HG02798 (cell line): ENCODE measurements at regions not wholly inside any gene's neighbourhood (a gene's known extent, or its start where the extent isn't known, plus 50 kb on each side); places are given as distances from the start of the nearest gene placed in this dataset.

Source experiments
- ATAC-seq: cut with Tn5 transposase; IDR thresholded peaks from one replicate; pipeline ENCODE4 v1.9.1; 2021; ENCODE audit warnings: mild to moderate bottlenecking; ENCODE audit not compliant: unreplicated experiment, poor library complexity

DNA sequence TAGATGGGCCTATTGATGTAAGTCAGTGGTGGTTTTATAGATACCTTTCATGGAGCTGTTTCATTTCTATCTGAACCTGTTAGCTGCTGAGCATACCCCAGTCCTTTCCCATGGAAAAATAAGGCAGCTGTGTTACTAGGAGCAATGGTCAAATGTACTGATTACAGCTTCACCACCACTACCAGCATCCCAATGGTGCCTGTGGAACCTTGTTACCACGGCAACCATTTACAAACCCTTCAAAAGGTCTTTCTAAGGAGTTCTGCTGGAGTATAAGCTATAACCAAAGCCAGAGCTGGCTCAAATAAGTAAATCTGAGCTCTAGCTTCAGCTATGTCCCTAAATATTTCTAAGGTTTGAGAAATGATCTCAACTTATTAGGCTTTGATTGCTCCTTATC is 133.4 kb upstream of the ACP3 start:
- ATAC-seq: no peak

DNA sequence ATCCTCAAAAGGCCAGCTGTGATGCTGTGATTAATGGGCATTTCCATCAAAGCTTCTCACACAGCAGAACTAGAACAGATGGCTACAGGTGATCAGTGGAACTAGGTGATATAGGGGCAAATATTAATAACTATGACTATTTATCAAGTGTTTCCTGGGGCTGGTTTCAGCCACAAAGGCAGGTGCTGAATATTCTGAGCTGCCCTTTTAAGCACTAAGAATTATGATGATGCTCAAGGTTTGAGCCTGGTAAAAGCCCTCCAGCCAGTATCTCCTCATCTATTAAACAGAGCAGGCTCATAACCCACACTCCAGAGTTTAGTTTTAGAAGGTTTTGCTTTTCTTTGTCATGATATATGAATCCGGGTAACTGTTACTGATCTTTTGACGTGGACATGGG is 129.5 kb upstream of the ACP3 start:
- ATAC-seq: no peak

DNA sequence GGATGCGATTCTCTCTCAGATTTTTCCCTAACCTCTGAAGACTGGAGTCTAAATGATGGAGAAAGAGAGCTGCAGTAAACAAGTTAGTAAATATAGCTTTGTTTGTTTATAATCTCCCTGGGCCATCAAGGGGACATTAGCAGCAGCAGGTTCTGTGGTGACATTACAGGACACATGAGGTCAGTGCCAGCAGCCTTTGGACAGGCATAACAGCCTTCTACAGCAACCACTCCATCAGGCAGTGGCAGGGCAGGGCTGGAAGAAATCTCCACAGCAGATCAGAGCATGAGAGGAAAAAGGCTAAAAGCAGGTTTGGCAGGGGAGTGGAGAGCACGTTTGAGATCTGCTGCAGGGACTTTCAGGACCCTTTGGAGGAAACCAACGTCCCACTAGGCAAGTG is 127.6 kb upstream of the ACP3 start:
- ATAC-seq: no peak

DNA sequence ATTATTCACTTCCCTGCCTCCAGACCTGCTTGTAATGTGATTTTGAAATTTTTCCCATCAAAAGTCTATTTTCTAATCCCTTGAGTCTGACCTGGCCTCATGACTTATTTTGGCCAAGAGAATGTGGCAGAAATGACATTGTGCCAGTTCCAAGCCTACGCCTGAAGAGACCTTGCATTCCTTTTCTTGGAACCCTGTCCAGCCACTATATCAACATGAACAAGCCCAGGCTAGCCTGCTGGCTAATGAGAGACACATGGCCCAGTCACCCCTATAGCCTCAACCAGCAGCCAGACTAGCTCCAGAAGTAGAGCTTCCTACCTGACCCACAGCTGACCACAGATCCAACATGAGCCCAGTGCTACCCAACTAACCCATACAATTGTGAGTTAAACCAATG is 121.1 kb upstream of the ACP3 start:
- ATAC-seq: no peak

DNA sequence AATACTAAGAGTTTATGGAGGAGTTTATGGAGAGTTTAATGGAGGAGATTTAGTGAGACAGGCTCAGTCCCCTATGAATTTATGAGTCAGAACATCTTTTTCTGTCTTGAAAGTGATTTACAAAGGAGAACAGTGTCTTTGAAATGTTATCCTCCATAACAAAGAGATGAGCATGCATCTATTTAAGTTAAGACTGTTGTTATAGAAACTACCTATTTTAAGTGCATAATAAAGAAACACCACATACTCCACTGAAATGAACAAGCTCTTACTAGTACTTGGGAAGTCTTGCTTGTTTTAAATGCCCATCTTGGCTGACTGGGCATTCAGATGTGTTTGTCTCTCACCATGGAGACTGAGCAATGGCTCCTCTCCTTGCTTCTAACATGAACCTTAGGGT is 118.7 kb upstream of the ACP3 start:
- ATAC-seq: no peak

DNA sequence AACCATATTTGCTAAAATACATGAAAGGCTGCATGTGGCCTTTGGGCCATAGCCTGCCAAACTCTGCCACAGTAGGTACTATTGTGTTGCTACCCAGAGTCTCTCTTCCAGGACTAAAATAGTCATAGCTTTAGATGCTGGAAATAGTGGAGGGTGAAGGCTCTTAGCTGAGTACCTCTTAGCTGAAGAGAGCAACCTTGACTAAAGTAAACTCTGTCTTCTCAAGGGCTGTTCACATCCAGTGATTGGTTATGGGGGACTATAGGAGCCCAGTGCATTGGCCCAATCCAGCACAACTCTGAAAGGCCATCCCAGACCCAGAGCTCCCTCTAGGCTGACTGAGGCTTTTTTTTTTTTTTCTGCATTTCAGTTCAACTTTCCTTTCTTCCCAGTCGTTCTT is 117.8 kb upstream of the ACP3 start:
- ATAC-seq: no peak

DNA sequence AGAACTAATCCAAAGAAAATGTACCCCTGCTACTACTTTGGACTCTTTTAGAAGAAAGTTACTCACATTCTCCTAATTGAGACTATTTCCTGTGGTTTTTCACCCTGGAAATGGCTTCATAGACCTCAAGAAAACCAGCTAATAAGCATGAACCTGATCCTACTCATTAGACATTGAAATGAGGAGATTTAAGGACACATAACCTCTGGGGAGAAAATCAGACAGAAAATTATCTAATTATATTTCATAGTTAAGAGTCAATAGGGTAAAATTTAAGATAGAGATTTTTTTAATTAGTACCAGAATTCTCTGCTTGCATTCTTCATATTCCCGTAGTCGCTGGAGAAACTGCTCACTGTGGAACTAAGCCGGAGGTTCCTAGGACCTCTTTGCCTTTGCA is 114.6 kb upstream of the ACP3 start:
- no peak for ATAC-seq

DNA sequence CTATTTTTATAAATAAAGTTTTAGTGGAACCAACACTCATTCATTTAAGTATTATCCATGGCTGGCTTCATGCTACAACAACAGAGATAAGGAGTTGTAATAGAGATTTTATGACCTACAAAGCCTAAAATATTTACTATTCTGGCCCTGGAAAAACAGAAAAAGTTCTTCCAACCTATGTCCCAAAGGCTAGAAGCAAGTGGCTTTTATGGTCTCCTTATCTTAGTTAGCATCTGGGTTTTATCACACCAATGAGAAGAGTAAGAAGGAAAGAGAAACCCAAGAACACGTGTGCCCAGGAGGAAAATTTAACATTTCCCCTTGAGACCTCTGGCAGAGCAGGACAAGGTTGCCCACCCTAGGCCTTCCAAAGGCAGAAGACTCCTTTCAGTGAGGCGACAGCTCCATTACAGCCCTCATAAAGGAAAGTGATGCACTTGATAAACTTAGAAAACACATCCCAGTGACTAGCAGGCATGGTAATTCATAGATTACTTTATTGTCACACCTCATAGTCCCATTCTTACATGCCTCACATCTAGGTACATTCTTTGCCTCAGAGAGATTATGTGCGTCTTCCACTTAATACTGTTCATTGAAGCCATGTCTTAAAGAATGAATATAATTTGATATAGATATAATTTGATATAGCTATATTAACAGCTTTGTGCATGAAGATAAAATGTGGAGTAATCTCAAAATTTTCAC is 113.2 kb upstream of the ACP3 start:
- no peak for ATAC-seq

DNA sequence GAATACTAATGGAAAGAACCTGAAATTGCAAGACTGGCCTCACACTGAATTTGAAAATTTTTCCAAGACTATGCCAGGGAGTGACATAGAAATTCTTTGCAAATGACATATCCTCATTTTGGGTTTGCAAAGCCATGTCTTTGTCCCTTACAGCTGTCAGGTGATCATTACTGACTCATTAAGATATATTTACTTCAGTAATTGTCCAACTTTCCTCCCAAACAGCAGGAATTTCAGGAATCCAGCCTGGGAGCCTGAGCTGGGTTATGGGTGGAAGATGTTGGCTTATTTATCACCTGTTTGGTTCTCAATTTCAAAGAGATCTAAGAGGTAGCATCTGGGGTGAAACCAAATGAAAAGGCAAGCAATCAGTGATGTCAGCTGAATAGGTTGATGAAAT is 111.6 kb upstream of the ACP3 start:
- ATAC-seq: no peak

DNA sequence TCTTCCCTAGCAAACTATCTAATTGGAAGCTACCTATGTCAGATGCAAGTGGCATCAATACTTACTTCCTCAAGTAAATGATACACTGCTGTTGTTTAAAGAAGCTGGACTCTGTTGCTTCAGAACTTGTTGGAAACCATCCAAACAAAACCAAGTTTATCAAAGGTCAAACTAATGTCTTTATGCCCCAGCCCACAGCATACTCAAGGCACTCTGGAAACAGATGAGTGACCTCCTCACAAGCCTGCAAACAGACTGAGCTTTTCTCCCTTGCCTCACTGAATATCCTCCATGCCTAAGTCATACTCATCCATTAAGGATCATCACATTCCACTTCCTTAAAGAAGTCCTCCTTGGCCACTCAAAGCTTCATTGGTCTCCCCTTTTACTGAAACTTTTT is 107.4 kb upstream of the ACP3 start:
- ATAC-seq: no peak

DNA sequence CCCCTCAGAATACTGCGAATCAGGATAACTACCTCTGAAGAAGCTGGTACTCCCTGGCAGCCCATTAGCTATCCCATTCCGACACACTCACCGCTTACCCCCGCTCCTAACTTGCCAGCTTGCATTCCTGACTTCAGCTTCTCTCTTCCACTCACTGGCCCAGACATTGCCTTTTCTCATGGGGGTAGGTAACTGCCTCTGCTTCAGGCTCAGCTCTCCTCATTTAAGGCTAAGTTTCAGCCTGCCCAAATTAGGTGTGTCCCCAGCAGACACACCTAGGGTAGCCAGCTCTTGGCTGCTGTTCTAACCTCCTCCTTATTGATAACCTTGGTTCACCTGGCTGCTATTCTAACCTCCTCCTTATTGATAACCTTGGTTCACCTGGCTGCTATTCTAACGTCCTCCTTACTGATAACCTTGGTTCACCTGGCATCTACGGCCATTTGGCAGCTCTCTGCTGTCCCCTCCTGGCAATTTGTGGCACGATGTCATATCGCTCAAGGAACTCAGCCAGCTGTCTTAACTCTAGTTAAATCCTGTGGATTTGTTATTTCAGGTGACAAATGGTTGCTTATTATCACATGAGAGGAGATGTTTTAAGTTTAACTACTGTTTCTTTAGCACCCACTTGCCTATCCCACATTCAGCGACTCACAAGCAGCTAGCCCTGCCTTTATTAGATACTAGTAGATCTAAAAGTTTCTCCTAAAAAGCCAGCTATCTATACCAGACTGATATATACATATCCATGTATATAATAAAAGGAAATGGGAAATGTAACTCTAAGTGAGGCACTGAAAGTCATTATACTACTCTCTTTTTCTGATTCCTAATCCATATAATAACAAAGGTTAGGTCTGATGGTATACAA is 106.5 kb upstream of the ACP3 start:
- peak; percentile 57 for ATAC-seq

DNA sequence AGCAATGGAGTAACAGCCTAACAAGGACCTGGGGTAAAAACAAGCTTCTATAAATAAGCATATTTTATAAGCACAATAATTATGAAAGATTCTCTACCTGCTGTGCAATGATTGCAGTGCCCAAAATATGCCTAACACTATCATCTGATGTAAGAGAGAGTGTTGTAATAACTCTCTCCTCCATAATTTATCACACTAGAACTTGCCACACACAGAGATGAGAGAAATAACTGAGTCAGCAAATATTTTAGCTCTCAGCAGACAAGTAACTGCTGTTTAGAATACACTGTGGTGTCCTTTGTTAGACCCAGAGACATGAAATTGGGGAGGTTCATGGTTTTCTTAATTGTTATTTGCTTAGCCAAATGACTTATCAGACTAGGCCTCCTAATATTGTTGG is 105.3 kb upstream of the ACP3 start:
- ATAC-seq: no peak

DNA sequence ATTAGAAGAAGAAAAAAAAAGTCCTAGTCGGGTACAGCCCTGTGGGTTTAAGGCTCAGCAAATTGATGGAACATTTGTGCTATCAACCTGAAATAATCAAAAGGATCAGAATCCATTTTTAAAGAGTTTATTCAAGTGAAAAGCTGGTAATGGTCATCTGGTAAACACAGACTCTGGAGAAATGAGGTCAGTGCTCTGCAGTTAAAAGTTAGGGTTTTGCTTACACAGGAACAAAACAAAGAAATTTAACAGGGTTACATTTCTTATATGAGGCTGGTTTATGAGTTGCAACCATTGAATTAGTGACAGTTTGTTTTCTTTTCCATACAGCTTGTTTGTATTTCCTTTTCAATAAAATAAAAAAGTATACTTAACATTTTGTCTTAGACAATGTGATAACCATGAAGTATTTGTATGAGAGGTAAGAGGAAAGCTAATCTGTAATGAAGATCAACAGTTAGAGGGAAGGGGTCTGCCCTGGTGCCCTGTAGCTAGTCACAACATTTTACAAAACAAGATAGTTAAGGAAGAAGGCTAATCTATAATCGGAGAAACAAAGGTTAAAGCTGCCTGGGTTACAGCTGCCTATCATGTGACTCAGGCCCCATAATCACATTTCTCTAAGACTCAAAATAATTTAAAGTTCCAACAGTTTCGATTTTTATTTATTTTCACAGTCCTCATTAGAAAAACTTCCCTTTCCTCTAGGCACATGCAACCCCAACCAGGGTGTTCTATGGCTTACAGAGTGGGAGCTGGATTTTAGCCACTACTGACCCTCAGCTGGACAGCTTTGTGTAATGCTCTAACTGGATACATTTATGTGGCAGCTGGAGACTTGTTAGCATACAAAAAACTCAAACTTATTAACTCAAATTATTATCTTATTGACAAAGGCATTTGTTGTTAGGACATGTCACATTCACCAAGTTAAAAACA is 98.1 kb upstream of the ACP3 start:
- ATAC-seq: no peak

DNA sequence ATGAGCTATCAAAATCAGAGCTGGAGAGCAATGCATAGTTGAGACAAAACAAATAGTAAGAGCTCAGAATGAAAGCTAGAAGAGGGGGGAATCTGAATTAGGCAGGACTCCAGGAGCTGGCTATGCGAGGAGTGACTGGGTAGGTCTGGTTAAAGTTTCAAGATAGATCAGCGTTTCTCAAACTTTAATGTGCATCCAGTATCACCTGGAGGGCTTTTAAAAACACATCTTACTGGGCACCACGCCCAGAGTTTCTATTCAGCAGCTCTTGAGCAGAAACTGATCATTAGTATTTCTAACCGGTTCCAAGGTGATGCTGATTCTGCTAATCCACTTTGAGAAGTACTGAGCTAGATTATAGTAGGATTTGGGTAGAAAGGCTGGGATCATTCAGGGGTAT is 96.2 kb upstream of the ACP3 start:
- ATAC-seq: no peak

DNA sequence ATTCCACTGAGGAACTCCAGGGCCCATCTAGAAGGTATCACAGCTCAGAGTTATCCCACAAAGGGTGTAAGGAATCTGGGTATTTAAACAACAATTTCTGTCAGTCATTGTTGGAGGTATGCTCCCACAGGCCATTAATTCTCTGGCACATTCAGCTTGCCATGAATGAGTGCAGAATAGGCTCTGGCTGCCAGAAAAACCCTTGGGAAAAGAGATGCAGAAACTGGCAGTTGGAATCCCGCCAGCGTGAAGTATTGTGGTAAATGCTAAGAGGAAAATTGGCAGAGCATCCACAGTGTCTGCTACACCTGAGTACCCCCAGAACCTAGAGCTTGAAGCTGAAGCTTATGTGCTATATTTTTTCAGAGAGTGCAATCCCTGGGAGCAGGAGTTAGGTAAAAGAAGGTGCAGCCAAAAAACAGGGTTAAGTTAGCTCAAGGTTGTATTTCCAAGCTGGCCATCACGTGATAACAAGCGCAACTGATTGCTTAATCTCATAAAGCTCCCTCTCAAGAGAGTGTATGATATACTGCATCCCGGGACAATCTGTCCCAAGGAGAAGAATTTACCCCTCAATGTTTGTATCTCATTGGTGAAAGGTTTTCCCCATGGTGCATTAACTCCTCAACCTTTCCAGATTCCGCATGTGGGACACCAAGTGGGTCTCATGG is 94.2 kb upstream of the ACP3 start:
- no peak for ATAC-seq

DNA sequence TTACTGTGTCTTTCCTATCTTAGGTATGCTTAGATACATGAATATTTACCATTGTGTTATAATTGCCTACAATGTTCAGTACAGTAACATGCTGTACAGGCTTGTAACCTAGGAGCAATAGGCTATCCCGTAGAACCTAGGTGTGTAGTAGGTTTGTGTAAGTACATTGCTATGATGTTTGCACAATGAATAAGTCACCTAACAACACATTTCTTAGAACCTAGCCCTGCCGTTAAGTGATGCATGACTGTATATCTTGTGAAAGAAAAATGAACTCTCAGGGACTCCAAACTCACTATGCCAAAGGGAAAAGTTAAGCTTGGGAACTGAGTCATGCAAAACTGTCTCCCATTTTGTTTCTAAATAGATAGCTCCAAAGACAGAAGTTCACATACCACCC is 91.5 kb upstream of the ACP3 start:
- ATAC-seq: no peak

DNA sequence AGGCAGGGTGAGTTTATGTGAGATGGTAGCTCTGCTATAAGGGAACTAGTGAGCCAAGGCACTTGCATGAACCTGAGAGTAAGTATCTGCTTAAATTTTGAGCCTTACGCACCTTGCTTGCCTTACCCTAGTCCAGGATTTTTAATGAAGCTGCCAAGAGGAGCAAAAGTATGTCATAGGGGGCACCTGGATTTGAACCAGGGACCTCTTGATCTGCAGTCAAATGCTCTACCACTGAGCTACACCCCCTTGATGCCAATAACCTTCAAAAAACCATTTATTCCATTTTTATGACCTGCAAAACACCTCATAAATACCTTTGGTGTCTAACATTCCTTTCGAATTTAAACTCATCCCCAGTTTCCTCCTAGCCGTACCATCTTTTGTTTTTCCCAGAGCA is 88.3 kb upstream of the ACP3 start:
- no peak for ATAC-seq

DNA sequence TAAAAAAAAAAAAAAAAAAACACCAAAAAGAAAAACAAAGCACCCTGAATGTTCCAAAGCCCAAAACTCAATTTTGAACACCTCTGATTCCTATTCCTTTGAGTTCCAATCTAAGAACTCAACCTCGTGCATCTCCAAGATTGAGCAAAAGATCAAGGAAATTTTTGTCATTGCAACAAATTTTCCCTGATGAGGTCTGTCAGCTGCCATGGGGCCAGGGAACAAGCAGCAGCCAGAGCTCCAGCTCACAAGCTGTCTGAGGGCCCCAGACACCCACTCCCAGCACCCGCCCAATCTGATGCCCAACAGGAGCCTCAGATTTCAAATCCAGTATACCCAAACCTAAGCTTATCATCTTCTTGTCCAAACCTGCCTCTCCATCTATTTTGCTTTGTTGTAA is 87.6 kb upstream of the ACP3 start:
- ATAC-seq: no peak

DNA sequence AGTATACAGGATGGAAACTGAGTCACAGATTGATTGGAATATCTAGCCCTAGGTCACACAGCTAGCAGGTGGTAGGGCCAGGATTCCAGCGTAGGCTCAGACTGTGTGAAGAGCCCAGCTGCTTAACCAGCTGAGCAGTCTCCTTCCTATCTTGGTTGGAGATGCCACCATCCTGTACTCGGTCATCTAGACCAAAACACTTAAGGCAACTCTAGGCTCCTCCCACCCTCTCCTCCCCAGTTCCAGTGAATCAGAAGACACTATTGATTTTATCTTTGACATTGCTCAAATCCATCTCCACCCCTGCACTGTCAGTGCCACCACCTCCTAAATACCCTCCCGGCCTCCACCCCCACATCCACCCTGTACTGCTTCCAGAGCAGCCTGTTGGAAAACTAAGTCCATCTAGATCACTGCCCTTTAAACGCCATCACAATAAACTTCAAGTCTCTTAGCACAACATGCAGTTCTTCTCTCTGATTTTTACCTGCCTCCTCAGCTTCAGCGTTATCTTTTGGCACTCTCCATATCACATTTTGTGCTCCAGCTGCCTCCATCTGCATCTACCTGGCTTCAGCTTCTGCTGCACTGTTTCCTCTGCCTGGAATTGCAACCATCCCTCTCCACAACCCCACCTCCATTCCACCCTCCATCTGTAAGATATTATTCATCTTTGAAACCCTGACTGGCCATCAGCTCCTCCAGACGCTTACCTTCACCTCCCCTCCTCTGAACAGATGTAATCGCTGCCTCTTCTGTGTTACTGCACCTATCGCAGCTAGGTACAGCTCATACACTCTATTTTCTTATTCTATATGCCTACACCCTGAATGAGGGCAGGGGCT is 86.8 kb upstream of the ACP3 start:
- no peak for ATAC-seq
